ENCODE measurements at regions not wholly inside any gene's neighbourhood (a gene's known extent, or its start where the extent isn't known, plus 50 kb on each side); places are given as distances from the start of the nearest gene placed in this dataset.

DNA sequence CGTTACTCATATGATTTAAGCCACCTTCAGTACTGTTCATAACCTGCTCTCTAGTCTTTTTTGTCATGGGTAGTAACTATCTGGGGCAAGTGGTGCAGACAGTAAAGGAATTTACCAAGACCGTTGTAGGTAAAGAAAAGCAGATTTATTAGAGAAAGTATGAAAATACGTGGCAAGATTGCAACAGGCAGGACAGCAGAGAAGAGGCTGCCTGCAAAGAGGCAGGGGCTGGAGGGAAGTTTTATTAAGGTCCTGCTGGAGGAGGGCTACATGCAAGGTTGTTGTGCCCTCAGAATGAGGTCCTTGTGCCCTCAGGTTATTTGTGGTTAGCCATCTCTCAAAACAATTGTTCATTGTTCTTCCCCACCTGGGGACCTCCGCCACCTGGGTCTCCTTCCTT is 444.3 kb downstream of the BCKDHB start:
- TF ChIP-seq POLR2A (IDR thresholded peaks at IDR 0.05; ENCODE audit: low read depth, low read length): no peak
- TF ChIP-seq POLR2AphosphoS5 (IDR thresholded peaks at IDR 0.05; ENCODE audit: low read depth, low read length): no peak
